ENCODE measurements at regions not wholly inside any gene's neighbourhood (a gene's known extent, or its start where the extent isn't known, plus 50 kb on each side); places are given as distances from the start of the nearest gene placed in this dataset.
"Not testable (repeated sequence)": the region's sequence is repeated elsewhere in the genome, so short reads cannot be mapped to it uniquely, and the experiment has no call there.

- no peak for TF ChIP-seq CTCF (IDR thresholded peaks at IDR 0.05)
- ATAC-seq (ENCODE audit: low FRiP score) (no peak), DNase-seq (ENCODE audit: low spot score) (no peak)
These were observed 593.4 kb upstream of the RGMB start for GRCh38 chr5:98179791-98180755.

- no peak for TF ChIP-seq CTCF (IDR thresholded peaks at IDR 0.05)
- DNase-seq (ENCODE audit: low spot score), result no peak
- no peak for ATAC-seq (ENCODE audit: low FRiP score)
These were observed 587.3 kb upstream of the RGMB start for GRCh38 chr5:98186128-98186527.

- TF ChIP-seq CTCF (IDR thresholded peaks at IDR 0.05), result no peak
- no peak for ATAC-seq (ENCODE audit: low FRiP score)
- DNase-seq (ENCODE audit: low spot score), result no peak
These were observed 585.5 kb upstream of the RGMB start for GRCh38 chr5:98187945-98188344.

GRCh38 chr5:98190344-98190743 lies 583.1 kb upstream of the RGMB start:
- ATAC-seq (ENCODE audit: low FRiP score), result not testable (repeated sequence)

GRCh38 chr5:98193921-98194760 lies 579.3 kb upstream of the RGMB start:
- ATAC-seq (ENCODE audit: low FRiP score) (no peak), DNase-seq (ENCODE audit: low spot score) (no peak)
- TF ChIP-seq CTCF (IDR thresholded peaks at IDR 0.05), result no peak

More at GRCh38 chr5:98190344-98190743, 583.1 kb upstream of the RGMB start:
- not testable (repeated sequence) for DNase-seq (ENCODE audit: low spot score)

- no peak for ATAC-seq (ENCODE audit: low FRiP score)
- DNase-seq (ENCODE audit: low spot score), result no peak
- TF ChIP-seq CTCF (IDR thresholded peaks at IDR 0.05), result no peak
These were observed 572.5 kb upstream of the RGMB start for GRCh38 chr5:98200726-98201541.

GRCh38 chr5:98204798-98205197 lies 568.7 kb upstream of the RGMB start:
- DNase-seq (ENCODE audit: low spot score) (no peak), ATAC-seq (ENCODE audit: low FRiP score) (no peak)
- no peak for TF ChIP-seq CTCF (IDR thresholded peaks at IDR 0.05)
